ENCODE measurements at regions not wholly inside any gene's neighbourhood (a gene's known extent, or its start where the extent isn't known, plus 50 kb on each side); places are given as distances from the start of the nearest gene placed in this dataset.

DNA sequence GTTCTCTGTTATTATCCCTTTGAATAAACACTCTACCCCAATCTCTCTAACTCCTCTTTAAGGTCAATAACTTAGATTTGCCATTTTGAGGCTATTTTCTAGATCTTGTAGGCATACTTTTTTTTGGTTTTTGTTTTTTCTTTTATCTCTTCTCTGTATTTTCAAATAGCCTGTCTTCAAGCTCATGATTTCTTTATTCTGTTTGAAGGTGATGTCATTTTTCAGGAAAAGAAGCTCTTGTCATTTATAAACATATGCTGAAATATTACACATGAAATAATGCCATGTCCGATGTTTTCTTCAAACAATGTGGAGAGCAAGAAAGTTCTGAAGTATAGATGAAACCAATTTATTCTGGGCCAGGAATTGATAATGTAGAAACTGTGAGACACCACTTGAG lies 57.5 kb upstream of the CABCOCO1 start:
- no peak overlapping the region for H3K27ac Mint-ChIP-seq (ENCODE audit: unreplicated experiment)
- peaks cover 25% of the 10 kb centered on the region for H3K4me1 Mint-ChIP-seq (ENCODE audit: low read depth)
- no peaks in the 10 kb centered on the region for H3K27me3 Mint-ChIP-seq (ENCODE audit: low read depth)
- H3K36me3 Mint-ChIP-seq (ENCODE audit: low read depth): no peaks in the 10 kb centered on the region
- no peak overlapping the region for H3K4me3 Mint-ChIP-seq (ENCODE audit: unreplicated experiment)
- DNase-seq (ENCODE audit: low spot score): no peak
- TF ChIP-seq, protein P1, sequence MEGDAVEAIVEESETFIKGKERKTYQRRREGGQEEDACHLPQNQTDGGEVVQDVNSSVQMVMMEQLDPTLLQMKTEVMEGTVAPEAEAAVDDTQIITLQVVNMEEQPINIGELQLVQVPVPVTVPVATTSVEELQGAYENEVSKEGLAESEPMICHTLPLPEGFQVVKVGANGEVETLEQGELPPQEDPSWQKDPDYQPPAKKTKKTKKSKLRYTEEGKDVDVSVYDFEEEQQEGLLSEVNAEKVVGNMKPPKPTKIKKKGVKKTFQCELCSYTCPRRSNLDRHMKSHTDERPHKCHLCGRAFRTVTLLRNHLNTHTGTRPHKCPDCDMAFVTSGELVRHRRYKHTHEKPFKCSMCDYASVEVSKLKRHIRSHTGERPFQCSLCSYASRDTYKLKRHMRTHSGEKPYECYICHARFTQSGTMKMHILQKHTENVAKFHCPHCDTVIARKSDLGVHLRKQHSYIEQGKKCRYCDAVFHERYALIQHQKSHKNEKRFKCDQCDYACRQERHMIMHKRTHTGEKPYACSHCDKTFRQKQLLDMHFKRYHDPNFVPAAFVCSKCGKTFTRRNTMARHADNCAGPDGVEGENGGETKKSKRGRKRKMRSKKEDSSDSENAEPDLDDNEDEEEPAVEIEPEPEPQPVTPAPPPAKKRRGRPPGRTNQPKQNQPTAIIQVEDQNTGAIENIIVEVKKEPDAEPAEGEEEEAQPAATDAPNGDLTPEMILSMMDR (IDR thresholded peaks at IDR 0.05): no peak
- H3K9me3 Mint-ChIP-seq (ENCODE audit: low read depth): peaks cover 3% of the 10 kb centered on the region

DNA sequence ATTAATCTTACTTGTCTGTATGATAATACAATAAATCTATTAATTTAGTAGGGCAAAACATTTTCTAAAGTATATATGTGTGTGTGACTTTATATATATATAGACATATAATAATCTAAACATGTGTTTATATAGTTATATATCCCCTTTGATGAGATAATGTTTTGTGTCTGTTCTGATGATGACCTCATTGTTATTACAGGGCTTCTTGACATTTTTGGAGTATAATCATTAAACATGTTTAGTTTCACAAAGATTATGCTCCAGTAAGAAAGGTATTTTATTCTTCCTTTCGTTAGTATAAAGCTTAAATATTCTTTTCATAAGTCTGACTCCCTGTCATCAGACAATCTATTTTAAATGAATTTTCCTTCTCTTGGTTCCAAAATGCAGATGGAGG lies 62.3 kb upstream of the CABCOCO1 start:
- DNase-seq (ENCODE audit: low spot score): no peak
- H3K27me3 Mint-ChIP-seq (ENCODE audit: low read depth): no peaks in the 10 kb centered on the region
- H3K9me3 Mint-ChIP-seq (ENCODE audit: low read depth): peaks cover 3% of the 10 kb centered on the region
- no peaks in the 10 kb centered on the region for H3K36me3 Mint-ChIP-seq (ENCODE audit: low read depth)
- TF ChIP-seq, protein P1 (IDR thresholded peaks at IDR 0.05): no peak
- H3K27ac Mint-ChIP-seq (ENCODE audit: unreplicated experiment): peak overlapping the region; percentile 29
- no peak overlapping the region for H3K4me3 Mint-ChIP-seq (ENCODE audit: unreplicated experiment)
- H3K4me1 Mint-ChIP-seq (ENCODE audit: low read depth): peaks cover 15% of the 10 kb centered on the region

DNA sequence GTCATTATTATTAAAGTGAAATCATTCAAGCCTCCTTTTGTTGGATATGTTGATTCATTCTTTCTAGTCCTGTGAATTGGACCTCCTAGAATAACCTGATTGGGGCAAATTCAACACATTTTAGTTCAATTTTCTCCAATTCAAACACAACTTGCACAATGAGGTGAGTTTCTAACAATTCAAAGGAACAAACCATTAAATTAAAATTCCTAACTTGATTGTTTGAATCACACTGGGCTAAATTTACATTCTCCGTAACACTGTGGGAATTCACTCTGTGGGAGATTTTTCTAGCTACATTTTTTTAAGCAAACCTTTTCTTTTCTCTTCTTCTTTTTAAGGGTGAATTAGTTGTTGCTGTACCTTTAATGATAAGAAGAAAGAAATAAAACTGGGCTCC lies 68.3 kb upstream of the CABCOCO1 start:
- no peaks in the 10 kb centered on the region for H3K36me3 Mint-ChIP-seq (ENCODE audit: low read depth)
- H3K27me3 Mint-ChIP-seq (ENCODE audit: low read depth): no peaks in the 10 kb centered on the region
- H3K27ac Mint-ChIP-seq (ENCODE audit: unreplicated experiment): no peak overlapping the region

GRCh38 chr10:61592581-61592980 lies 70.1 kb upstream of the CABCOCO1 start:
- Mint-ChIP-seq H3K4me3 (ENCODE audit: unreplicated experiment) (no peak overlapping the region), H3K36me3 (ENCODE audit: low read depth) (no peaks in the 10 kb centered on the region), H3K27me3 (ENCODE audit: low read depth) (no peaks in the 10 kb centered on the region), H3K4me1 (ENCODE audit: low read depth) (no peaks in the 10 kb centered on the region), H3K27ac (ENCODE audit: unreplicated experiment) (no peak overlapping the region), H3K9me3 (ENCODE audit: low read depth) (no peaks in the 10 kb centered on the region)
- no peak for DNase-seq (ENCODE audit: low spot score)
- TF ChIP-seq, protein P1 (IDR thresholded peaks at IDR 0.05): peak; percentile 52

More for the DNA sequence above, 68.3 kb upstream of the CABCOCO1 start:
- Mint-ChIP-seq H3K4me3 (ENCODE audit: unreplicated experiment) (no peak overlapping the region), H3K4me1 (ENCODE audit: low read depth) (peaks cover 1% of the 10 kb centered on the region), H3K9me3 (ENCODE audit: low read depth) (no peaks in the 10 kb centered on the region)
- TF ChIP-seq, protein P1 (IDR thresholded peaks at IDR 0.05): no peak
- DNase-seq (ENCODE audit: low spot score): no peak

DNA sequence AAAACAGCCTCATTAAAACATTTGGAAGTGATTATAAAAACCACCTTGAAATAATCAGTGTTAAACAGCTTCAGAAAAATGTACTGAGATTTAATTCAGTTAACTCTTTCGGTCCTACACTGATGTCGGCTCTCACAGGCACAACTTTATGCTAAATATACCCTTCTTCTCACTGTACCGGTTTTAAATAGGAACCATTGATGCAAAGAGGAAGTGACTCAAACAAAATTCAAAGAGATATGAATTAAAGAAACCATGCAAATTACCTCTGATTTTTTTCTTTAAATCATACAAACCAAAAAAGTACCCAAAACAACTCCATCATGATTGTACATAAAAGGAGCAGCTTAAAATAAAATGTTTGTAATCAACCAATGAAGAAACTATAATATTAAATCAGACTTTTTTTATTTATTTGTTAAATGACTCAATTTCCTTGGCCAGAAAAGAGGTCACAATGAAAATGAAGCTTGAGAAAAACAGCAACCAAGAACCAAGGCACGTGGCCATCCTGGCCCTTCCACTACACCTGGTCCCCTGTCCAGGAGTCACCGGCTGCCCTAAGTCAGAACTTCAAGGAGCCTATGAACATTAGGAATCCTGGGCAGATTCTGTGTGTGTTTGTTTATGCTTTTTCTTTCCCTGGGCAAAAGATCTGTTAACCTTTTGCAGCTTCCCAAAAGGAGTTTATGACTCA lies 73.0 kb upstream of the CABCOCO1 start:
- Mint-ChIP-seq H3K4me1 (ENCODE audit: low read depth) (no peaks in the 10 kb centered on the region), H3K36me3 (ENCODE audit: low read depth) (no peaks in the 10 kb centered on the region), H3K27me3 (ENCODE audit: low read depth) (no peaks in the 10 kb centered on the region), H3K27ac (ENCODE audit: unreplicated experiment) (no peak overlapping the region), H3K9me3 (ENCODE audit: low read depth) (no peaks in the 10 kb centered on the region), H3K4me3 (ENCODE audit: unreplicated experiment) (no peak overlapping the region)
- TF ChIP-seq, protein P1 (IDR thresholded peaks at IDR 0.05): no peak
- DNase-seq (ENCODE audit: low spot score): no peak

Measured in chondrocyte (in vitro differentiated cells).